ENCODE measurements at regions not wholly inside any gene's neighbourhood (a gene's known extent, or its start where the extent isn't known, plus 50 kb on each side); places are given as distances from the start of the nearest gene placed in this dataset.

- Histone ChIP-seq H3K27me3 (ENCODE audit: control insufficient read depth in 2 of 2, insufficient read depth in 2 of 2, low read length in 2 of 2) (peaks cover 0 to 11% of the 10 kb centered on the region in 2 experiments; a peak in 2 of 5 replicates), H3K4me1 (replicated peaks in 1 of 2; ENCODE audit: control insufficient read depth in 2 of 2, insufficient read depth in 2 of 2, low read length in 2 of 2) (peaks cover 0 to 8% of the 10 kb centered on the region in 2 experiments; a peak in 1 of 5 replicates), H3K9me3 (replicated peaks; ENCODE audit: control insufficient read depth, insufficient read depth, low read depth, low read length) (no peaks in the 10 kb centered on the region), H3K4me2 (ENCODE audit: insufficient read depth, low read length) (no peak overlapping the region), H3K9ac (ENCODE audit: insufficient read depth in 1 of 2, low read depth in 2 of 2, low read length in 2 of 2) (no peak overlapping the region), H3K9me1 (ENCODE audit: control insufficient read depth, insufficient read depth, low read length) (no peaks in the 10 kb centered on the region), H4K20me1 (replicated peaks; ENCODE audit: control insufficient read depth, insufficient read depth, low read length) (no peaks in the 10 kb centered on the region), H2AFZ (ENCODE audit: low read depth, low read length) (no peak overlapping the region), H3K36me3 (ENCODE audit: control insufficient read depth, insufficient read depth, low read length) (no peaks in the 10 kb centered on the region), H3K4me3 (no peak overlapping the region), H3K79me2 (ENCODE audit: control insufficient read depth, insufficient read depth, low read length) (no peaks in the 10 kb centered on the region), H3K27ac (ENCODE audit: extremely low read depth, low read depth, low read length) (no peak overlapping the region)
- 2% methylated on average over 4 of the region's 4 CpGs for WGBS (ENCODE audit: insufficient coverage, low coverage, missing lambda C conversion rate)
- CTCF ChIA-PET (ENCODE audit: low intra/inter-chr PET ratio) = no interaction called here
- ATAC-seq = no peak
- TF ChIP-seq UBTF (IDR thresholded peaks at IDR 0.05; ENCODE audit: borderline replicate concordance in 1 of 2, low read depth in 2 of 2, low read length in 2 of 2) (no peak), L3MBTL2 (IDR thresholded peaks at IDR 0.05) (no peak), NFXL1 (CRISPR knock-in tag; IDR thresholded peaks at IDR 0.05) (no peak), ZNF589 (CRISPR knock-in tag; IDR thresholded peaks at IDR 0.05; ENCODE audit: low read depth) (no peak), BHLHE40 (IDR thresholded peaks at IDR 0.05; ENCODE audit: low read length) (no peak)
- intact Hi-C loops (cut with micrococcal nuclease) (no loop called here), in situ Hi-C loops (cut with MboI) (no loop called here)
- no TSS peak for BruUV-seq (replicated peaks)
- POLR2A ChIA-PET = no interaction called here
- FAIRE-seq = no peak
- no peak for DNase-seq (ENCODE audit: extremely low read depth in 1 of 4, low spot score in 3 of 4)
These were observed 90.4 kb upstream of the MTNR1B start for GRCh38 chr11:92879086-92879485.

Measured in K562 (cell line).